Liver (tissue), 3 donors: ENCODE measurements at regions not wholly inside any gene's neighbourhood (a gene's known extent, or its start where the extent isn't known, plus 50 kb on each side); places are given as distances from the start of the nearest gene placed in this dataset.

Experiments
- CTCF ChIP-seq: fragments of 150-350 bp; IDR thresholded peaks from 2 replicates; pipeline ENCODE4 v1.5.1; 2017; ENCODE audit warnings: improper control_type of control experiment, low read depth, low read length; ENCODE audit not compliant: missing input control
- EGR1 ChIP-seq, 2 donors: IDR thresholded peaks; 2 replicates each; pipeline ENCODE4 v1.6.1; 2016 to 2018; ENCODE audit warnings: antibody characterized with exemption in 2 of 2, low read depth in 2 of 2
- FOXA2 ChIP-seq: IDR thresholded peaks from 2 replicates; pipeline ENCODE4 v1.6.1; 2016; ENCODE audit warnings: antibody characterized with exemption
- GABPA ChIP-seq, 2 donors: IDR thresholded peaks in 1 of 2; conservative IDR thresholded peaks in 1 of 2; 2 replicates each; pipeline ENCODE4 v1.6.1; 2016; ENCODE audit warnings: antibody characterized with exemption in 2 of 2, mild to moderate bottlenecking in 1 of 2, moderate library complexity in 1 of 2
- JUND ChIP-seq, 2 donors: IDR thresholded peaks; 2 replicates each; pipeline ENCODE4 v1.6.1; 2016; ENCODE audit warnings: antibody characterized with exemption in 2 of 2
- MAX ChIP-seq: IDR thresholded peaks from 2 replicates; pipeline ENCODE4 v1.6.1; 2016; ENCODE audit warnings: antibody characterized with exemption
- REST ChIP-seq: IDR thresholded peaks from 2 replicates; pipeline ENCODE4 v1.6.1; 2016; ENCODE audit warnings: antibody characterized with exemption, mild to moderate bottlenecking
- SP1 ChIP-seq: IDR thresholded peaks from 2 replicates; pipeline ENCODE4 v1.6.1; 2018; ENCODE audit warnings: antibody characterized with exemption, mild to moderate bottlenecking
- TAF1 ChIP-seq: conservative IDR thresholded peaks from 2 replicates; pipeline ENCODE4 v1.6.1; 2016; ENCODE audit warnings: antibody characterized with exemption, mild to moderate bottlenecking
- YY1 ChIP-seq: IDR thresholded peaks from 2 replicates; pipeline ENCODE4 v1.6.1; 2016; ENCODE audit warnings: antibody characterized with exemption, mild to moderate bottlenecking
- donor health status: healthy.
- donor health status: healthy.

- TF ChIP-seq REST (no peak), CTCF (no peak), JUND (IDR thresholded peaks at IDR 0.05) (no peak), SP1 (no peak), MAX (no peak), TAF1 (no peak), EGR1 (IDR thresholded peaks at IDR 0.05; ENCODE audit: low read depth in 2 of 2) (no peak), GABPA (IDR thresholded peaks at IDR 0.05 in 1 of 2, conservative IDR thresholded peaks at IDR 0.05 in 1 of 2) (no peak), YY1 (no peak), FOXA2 (no peak)
These were observed 422.0 kb downstream of the YTHDC2 start for GRCh38 chr5:113935453-113935852.
